Astrocyte of the cerebellum (primary cell): ENCODE measurements at regions not wholly inside any gene's neighbourhood (a gene's known extent, or its start where the extent isn't known, plus 50 kb on each side); places are given as distances from the start of the nearest gene placed in this dataset.

Experiments
- DNase-seq: peaks from one replicate; pipeline ENCODE4 v3.0.0-alpha.2; 2011; ENCODE audit warnings: low read depth
- H3K4me3 ChIP-seq: 2 replicates; pipeline ENCODE4 v1.5.1; 2011; ENCODE audit warnings: mild to moderate bottlenecking, low read depth, low read length, moderate library complexity
- CTCF ChIP-seq: IDR thresholded peaks from 2 replicates; pipeline ENCODE4 v1.5.1; 2012; ENCODE audit warnings: low read length, low read depth, moderate library complexity, mild to moderate bottlenecking; ENCODE audit errors: missing control alignments
- in situ Hi-C: cut with HindIII; loops from 2 replicates; pipeline ENCODE4 v1.10.0; 2017; ENCODE audit warnings: low sequenced_read_pairs

- TF ChIP-seq CTCF: no peak
- in situ Hi-C loops: no loop called here
- DNase-seq: no peak
These were observed 406.5 kb upstream of the B3GAT1 start for GRCh38 chr11:134818516-134818915.

DNA sequence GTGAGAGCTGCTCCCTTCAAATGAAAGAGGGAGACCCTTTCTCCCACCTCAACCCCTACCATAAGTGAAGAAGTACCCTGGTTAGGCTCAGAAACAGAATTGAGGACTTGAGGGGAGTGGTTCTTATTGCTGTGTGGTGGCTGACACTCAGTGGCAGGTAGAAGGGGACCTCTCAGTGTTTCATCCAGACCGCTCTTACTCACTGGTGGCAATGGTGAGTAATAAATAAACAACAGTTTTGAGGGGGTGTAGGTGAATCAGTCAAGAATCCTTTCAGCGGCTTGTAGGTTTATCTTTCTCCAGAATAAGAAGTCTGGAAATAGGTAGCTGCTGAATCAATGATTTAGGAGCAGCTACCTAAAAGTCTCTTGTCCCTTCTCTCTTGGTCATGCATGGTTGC lies 403.4 kb upstream of the B3GAT1 start:
- in situ Hi-C loops: no loop called here
- DNase-seq: no peak
- TF ChIP-seq CTCF: no peak
- H3K4me3 ChIP-seq: no peak overlapping the region

More at GRCh38 chr11:134818516-134818915, 406.5 kb upstream of the B3GAT1 start:
- no peak overlapping the region for H3K4me3 ChIP-seq

- no peak for DNase-seq
- TF ChIP-seq CTCF: no peak
- H3K4me3 ChIP-seq: no peak overlapping the region
- in situ Hi-C loops: no loop called here
These were observed 396.0 kb upstream of the B3GAT1 start for GRCh38 chr11:134807997-134808396.

- no peak for DNase-seq
- TF ChIP-seq CTCF: no peak
- no peak overlapping the region for H3K4me3 ChIP-seq
- in situ Hi-C loops: no loop called here
These were observed 390.6 kb upstream of the B3GAT1 start for GRCh38 chr11:134802598-134802997.

DNA sequence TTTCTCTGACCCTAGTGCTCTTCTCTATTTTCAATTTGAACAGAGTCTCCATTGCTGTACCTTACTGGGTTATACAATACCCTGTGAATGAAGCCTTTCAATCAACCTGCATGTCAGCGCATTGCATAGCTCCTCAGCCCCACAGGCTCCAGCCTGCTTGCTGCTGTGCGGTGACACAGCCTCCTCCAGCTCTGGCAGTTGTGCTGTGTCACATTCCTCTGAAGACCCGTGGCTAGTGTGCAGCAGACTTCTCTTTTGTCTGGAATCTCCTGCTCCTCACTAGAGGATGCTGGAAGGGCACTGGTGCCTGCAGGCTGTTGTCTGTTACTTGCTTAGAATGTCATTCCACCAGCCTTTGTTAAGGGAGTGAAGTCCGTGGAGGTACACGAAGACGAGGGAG lies 390.1 kb upstream of the B3GAT1 start:
- in situ Hi-C loops: no loop called here
- no peak for DNase-seq
- no peak overlapping the region for H3K4me3 ChIP-seq
- TF ChIP-seq CTCF: no peak

- no peak for DNase-seq
- no peak overlapping the region for H3K4me3 ChIP-seq
- in situ Hi-C loops: no loop called here
- no peak for TF ChIP-seq CTCF
These were observed 389.5 kb upstream of the B3GAT1 start for GRCh38 chr11:134801570-134801969.

- TF ChIP-seq CTCF: no peak
- DNase-seq: no peak
- H3K4me3 ChIP-seq: no peak overlapping the region
- in situ Hi-C loops: no loop called here
These were observed 388.8 kb upstream of the B3GAT1 start for GRCh38 chr11:134800826-134801225.
